Suprapubic skin (tissue), 3 donors: ENCODE measurements at regions not wholly inside any gene's neighbourhood (a gene's known extent, or its start where the extent isn't known, plus 50 kb on each side); places are given as distances from the start of the nearest gene placed in this dataset.
"Not testable (repeated sequence)": the region's sequence is repeated elsewhere in the genome, so short reads cannot be mapped to it uniquely, and the experiment has no call there.

Source experiments
- CTCF ChIP-seq, 2 donors: fragments of 200-600 bp in 1 of 2; fragments of 450-650 bp in 1 of 2; sonication (generic) in 1 of 2; IDR thresholded peaks; one replicate each; pipeline ENCODE4 v1.5.1; 2016 to 2019; ENCODE audit warnings: antibody characterized with exemption in 2 of 2, mild to moderate bottlenecking in 1 of 2, moderate library complexity in 1 of 2
- EP300 ChIP-seq: sonication (generic); formaldehyde crosslinking; IDR thresholded peaks from one replicate; pipeline ENCODE4 v1.6.1; 2017; ENCODE audit warnings: antibody characterized with exemption
- POLR2A ChIP-seq, 2 donors: fragments of 450-650 bp; IDR thresholded peaks; one replicate each; pipeline ENCODE4 v1.6.1; 2017; ENCODE audit warnings: antibody characterized with exemption in 2 of 2, mild to moderate bottlenecking in 2 of 2, moderate library complexity in 2 of 2

- not testable (repeated sequence) for TF ChIP-seq EP300; POLR2A (IDR thresholded peaks at IDR 0.05); CTCF (IDR thresholded peaks at IDR 0.05)
These were observed 972.9 kb downstream of the GALC start for GRCh38 chr14:87020106-87020505.
